ENCODE measurements at regions not wholly inside any gene's neighbourhood (a gene's known extent, or its start where the extent isn't known, plus 50 kb on each side); places are given as distances from the start of the nearest gene placed in this dataset.
A peak's percentile ranks its signal among the peaks of the same experiment; 100 is the strongest.
"Not testable (repeated sequence)": the region's sequence is repeated elsewhere in the genome, so short reads cannot be mapped to it uniquely, and the experiment has no call there.

- ATAC-seq, result no peak
- DNase-seq (ENCODE audit: low spot score), result no peak
These were observed 132.8 kb upstream of the TAF11L2 start for GRCh38 chr5:17364987-17365810.

GRCh38 chr5:17365811-17366138 is 132.3 kb upstream of the TAF11L2 start:
- DNase-seq (ENCODE audit: low spot score), result no peak

GRCh38 chr5:17367256-17367840 is 130.7 kb upstream of the TAF11L2 start:
- DNase-seq (ENCODE audit: low spot score), result no peak
- no peak for ATAC-seq

More at GRCh38 chr5:17365811-17366138, 132.3 kb upstream of the TAF11L2 start:
- no peak for ATAC-seq

- no peak for ATAC-seq
These were observed 127.4 kb upstream of the TAF11L2 start for GRCh38 chr5:17370651-17371050.

GRCh38 chr5:17373406-17373805 is 124.6 kb upstream of the TAF11L2 start:
- DNase-seq (ENCODE audit: low spot score), result no peak
- ATAC-seq, result no peak

More at GRCh38 chr5:17370651-17371050, 127.4 kb upstream of the TAF11L2 start:
- DNase-seq (ENCODE audit: low spot score), result no peak

GRCh38 chr5:17373814-17374556 is 124.0 kb upstream of the TAF11L2 start:
- ATAC-seq, result no peak
- DNase-seq (ENCODE audit: low spot score), result no peak

GRCh38 chr5:17374973-17375742 is 122.9 kb upstream of the TAF11L2 start:
- no peak for ATAC-seq
- no peak for DNase-seq (ENCODE audit: low spot score)

GRCh38 chr5:17375886-17376285 is 122.1 kb upstream of the TAF11L2 start:
- DNase-seq (ENCODE audit: low spot score); ATAC-seq: not testable (repeated sequence)

- DNase-seq (ENCODE audit: low spot score) (no peak), ATAC-seq (no peak)
These were observed 119.6 kb upstream of the TAF11L2 start for GRCh38 chr5:17378346-17378997.

- ATAC-seq (no peak), DNase-seq (ENCODE audit: low spot score) (no peak)
These were observed 118.7 kb upstream of the TAF11L2 start for GRCh38 chr5:17379100-17379951.

- ATAC-seq, result peak; percentile 30
- DNase-seq (ENCODE audit: low spot score), result no peak
These were observed 116.1 kb upstream of the TAF11L2 start for GRCh38 chr5:17381932-17382331.

GRCh38 chr5:17383526-17383925 is 114.5 kb upstream of the TAF11L2 start:
- no peak for ATAC-seq
- no peak for DNase-seq (ENCODE audit: low spot score)

- ATAC-seq (no peak), DNase-seq (ENCODE audit: low spot score) (no peak)
These were observed 113.8 kb upstream of the TAF11L2 start for GRCh38 chr5:17384181-17384580.

GRCh38 chr5:17388717-17389116 is 109.3 kb upstream of the TAF11L2 start:
- DNase-seq (ENCODE audit: low spot score) (no peak), ATAC-seq (no peak)

- ATAC-seq, result no peak
- DNase-seq (ENCODE audit: low spot score), result no peak
These were observed 103.9 kb upstream of the TAF11L2 start for GRCh38 chr5:17394086-17394485.

- no peak for ATAC-seq
- no peak for DNase-seq (ENCODE audit: low spot score)
These were observed 102.7 kb upstream of the TAF11L2 start for GRCh38 chr5:17395106-17395880.

- DNase-seq (ENCODE audit: low spot score), result no peak
These were observed 101.8 kb upstream of the TAF11L2 start for GRCh38 chr5:17396247-17396646.

GRCh38 chr5:17398431-17398830 is 99.6 kb upstream of the TAF11L2 start:
- DNase-seq (ENCODE audit: low spot score) (no peak), ATAC-seq (no peak)

More at GRCh38 chr5:17396247-17396646, 101.8 kb upstream of the TAF11L2 start:
- ATAC-seq, result no peak
